Peyer's patch (tissue), 4 donors: ENCODE measurements at regions not wholly inside any gene's neighbourhood (a gene's known extent, or its start where the extent isn't known, plus 50 kb on each side); places are given as distances from the start of the nearest gene placed in this dataset.

Source experiments
- DNase-seq, 3 donors: peaks; one replicate each; pipeline ENCODE4 v3.0.0-alpha.2; 2017 to 2019
- H3K27ac ChIP-seq, 4 donors: fragments of 200-600 bp; sonication (generic); one replicate each; pipeline ENCODE4 v1.5.1; 2016 to 2019
- H3K27me3 ChIP-seq, 2 donors: fragments of 200-600 bp; sonication (generic); one replicate each; pipeline ENCODE4 v1.5.1; 2019
- H3K36me3 ChIP-seq, 3 donors: fragments of 200-600 bp; sonication (generic); one replicate each; pipeline ENCODE4 v1.5.1; 2016 to 2019
- H3K4me1 ChIP-seq, 4 donors: fragments of 200-600 bp; sonication (generic); one replicate each; pipeline ENCODE4 v1.5.1; 2016 to 2019
- H3K4me3 ChIP-seq, 4 donors: fragments of 200-600 bp; sonication (generic); 1 replicate in 3 of 4; 2 replicates in 1 of 4; pipeline ENCODE4 v1.5.1; 2016 to 2019; ENCODE audit warnings: mild to moderate bottlenecking in 1 of 4
- H3K9me3 ChIP-seq, 4 donors: fragments of 200-600 bp; sonication (generic); one replicate each; pipeline ENCODE4 v1.5.1; 2016 to 2019; ENCODE audit warnings: mild to moderate bottlenecking in 1 of 4
- CTCF ChIP-seq, 6 experiments: fragments of 450-650 bp in 4 of 6; fragments of 200-600 bp in 2 of 6; sonication (generic) in 1 of 6; IDR thresholded peaks; one replicate each; pipeline ENCODE4 v1.5.1; 2017 to 2019; ENCODE audit warnings: antibody characterized with exemption in 6 of 6, mild to moderate bottlenecking in 3 of 6, moderate library complexity in 1 of 6
- POLR2A ChIP-seq, 2 donors: fragments of 450-650 bp; IDR thresholded peaks; one replicate each; pipeline ENCODE4 v1.5.1; 2017; ENCODE audit warnings: antibody characterized with exemption in 2 of 2, mild to moderate bottlenecking in 2 of 2, moderate library complexity in 2 of 2

GRCh38 chr6:146890644-146891434 is 292.1 kb downstream of the ADGB start:
- H3K4me3 ChIP-seq: no peak overlapping the region
- no peaks in the 10 kb centered on the region for H3K36me3 ChIP-seq
- H3K4me1 ChIP-seq: peaks cover 0 to 3% (median 0%) of the 10 kb centered on the region in 4 donors
- no peak for DNase-seq
- no peaks in the 10 kb centered on the region for H3K27me3 ChIP-seq
- no peak overlapping the region for H3K27ac ChIP-seq
- no peaks in the 10 kb centered on the region for H3K9me3 ChIP-seq
- TF ChIP-seq CTCF (IDR thresholded peaks at IDR 0.05) (no peak), POLR2A (IDR thresholded peaks at IDR 0.05) (no peak)

DNA sequence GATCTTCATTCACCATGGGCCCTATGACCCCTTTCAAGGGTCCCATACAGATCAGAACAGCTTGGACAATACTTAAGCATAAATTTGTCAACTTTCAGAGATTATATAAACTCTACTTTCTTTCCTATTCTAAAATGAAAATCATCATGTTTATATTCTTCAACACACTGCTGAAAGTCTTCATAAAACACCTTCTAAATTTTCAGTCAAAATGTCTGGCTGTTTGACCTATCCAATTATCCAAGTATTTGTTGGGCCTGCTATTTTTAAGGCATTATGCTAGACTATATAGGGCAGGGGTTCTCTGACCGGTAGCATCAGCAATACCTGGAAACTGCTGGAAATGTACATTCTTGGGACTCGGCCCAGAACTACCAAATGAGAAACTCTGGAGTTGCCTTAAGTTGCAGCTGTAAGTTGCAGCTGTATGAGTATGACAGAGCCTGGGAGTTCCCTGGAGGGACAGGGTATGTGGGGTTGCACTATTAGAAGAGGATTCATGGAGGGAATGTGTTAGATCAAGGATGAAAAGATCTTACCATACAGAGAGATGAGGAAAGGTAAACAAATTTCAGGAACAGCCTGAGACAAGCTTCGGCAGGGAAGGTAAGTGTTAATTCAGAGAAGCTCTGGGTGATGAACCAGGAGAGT is 293.0 kb downstream of the ADGB start:
- no peak overlapping the region for H3K27ac ChIP-seq
- TF ChIP-seq CTCF (IDR thresholded peaks at IDR 0.05) (no peak), POLR2A (IDR thresholded peaks at IDR 0.05) (no peak)
- no peak overlapping the region for H3K4me3 ChIP-seq
- H3K36me3 ChIP-seq: no peaks in the 10 kb centered on the region
- no peaks in the 10 kb centered on the region for H3K4me1 ChIP-seq
- no peak for DNase-seq
- H3K9me3 ChIP-seq: no peaks in the 10 kb centered on the region
- H3K27me3 ChIP-seq: no peaks in the 10 kb centered on the region

- Histone ChIP-seq H3K27me3 (no peaks in the 10 kb centered on the region), H3K4me3 (no peak overlapping the region), H3K27ac (no peak overlapping the region), H3K4me1 (no peaks in the 10 kb centered on the region), H3K36me3 (no peaks in the 10 kb centered on the region), H3K9me3 (no peaks in the 10 kb centered on the region)
- DNase-seq: no peak
- TF ChIP-seq POLR2A (IDR thresholded peaks at IDR 0.05) (no peak), CTCF (IDR thresholded peaks at IDR 0.05) (no peak)
These were observed 293.5 kb downstream of the ADGB start for GRCh38 chr6:146892283-146892612.

DNA sequence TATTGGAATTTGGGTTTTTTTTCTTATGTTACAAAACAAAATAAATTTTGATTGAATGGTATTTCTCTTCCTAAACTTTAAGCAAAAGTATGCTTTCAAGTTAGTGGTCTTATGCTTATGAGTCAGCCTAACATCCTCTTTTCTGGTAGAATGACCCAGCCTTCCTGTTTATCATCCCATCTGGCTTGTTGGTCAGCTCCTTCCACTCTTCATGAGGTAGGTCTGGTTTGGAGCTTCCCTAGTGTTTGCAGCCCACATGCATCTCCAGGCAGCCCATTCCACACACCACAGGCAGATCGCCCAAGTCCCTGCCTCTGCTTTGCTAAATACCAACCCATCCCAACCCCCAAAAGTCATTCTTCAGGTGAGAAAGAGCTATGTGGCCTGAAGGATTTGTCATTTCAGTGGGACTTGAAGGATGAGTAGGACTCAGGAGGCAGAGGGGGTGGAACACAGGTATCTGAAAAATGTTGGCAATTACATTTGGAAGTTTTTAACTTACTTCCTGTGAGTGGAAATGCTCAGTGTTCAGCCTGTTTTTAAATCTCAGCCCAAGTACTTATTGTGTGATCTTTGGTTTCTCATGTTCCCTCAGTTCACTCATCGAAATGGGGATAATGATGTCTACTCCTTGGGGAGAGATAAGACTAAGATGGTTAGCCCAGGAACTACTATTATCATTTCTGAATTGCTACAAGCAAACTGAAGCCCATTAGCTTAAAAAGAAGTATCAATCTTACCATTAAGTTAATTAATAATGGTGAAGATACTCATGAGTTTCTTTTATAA is 294.0 kb downstream of the ADGB start:
- no peaks in the 10 kb centered on the region for H3K27me3 ChIP-seq
- no peak overlapping the region for H3K27ac ChIP-seq
- H3K4me3 ChIP-seq: no peak overlapping the region
- no peaks in the 10 kb centered on the region for H3K36me3 ChIP-seq
- no peaks in the 10 kb centered on the region for H3K4me1 ChIP-seq
- no peak for TF ChIP-seq POLR2A (IDR thresholded peaks at IDR 0.05)
- TF ChIP-seq CTCF (IDR thresholded peaks at IDR 0.05): no peak
- no peak for DNase-seq
- H3K9me3 ChIP-seq: no peaks in the 10 kb centered on the region

GRCh38 chr6:146893690-146894089 is 294.9 kb downstream of the ADGB start:
- Histone ChIP-seq H3K27me3 (no peaks in the 10 kb centered on the region), H3K9me3 (no peaks in the 10 kb centered on the region), H3K27ac (no peak overlapping the region), H3K4me3 (no peak overlapping the region), H3K36me3 (no peaks in the 10 kb centered on the region), H3K4me1 (no peaks in the 10 kb centered on the region)
- TF ChIP-seq POLR2A (IDR thresholded peaks at IDR 0.05): no peak
- no peak for TF ChIP-seq CTCF (IDR thresholded peaks at IDR 0.05)
- DNase-seq: no peak
